OCI-LY7 (cell line): ENCODE measurements at regions not wholly inside any gene's neighbourhood (a gene's known extent, or its start where the extent isn't known, plus 50 kb on each side); places are given as distances from the start of the nearest gene placed in this dataset.
"Not testable (repeated sequence)": the region's sequence is repeated elsewhere in the genome, so short reads cannot be mapped to it uniquely, and the experiment has no call there.

Experiments used
- BruUV-seq: library from RNA; stranded (reverse); fragments of 400-500 nt; replicated peaks from 2 replicates; lab custom pipeline; 2021; lab: Mats Ljungman, UMichigan
- CTCF ChIA-PET: fragments of 300-600 bp; sonication (Branson Sonifier 250); formaldehyde crosslinking; loops from one replicate; lab custom pipeline; 2022; ENCODE audit warnings: antibody characterized with exemption; ENCODE audit not compliant: unreplicated experiment; lab: Charles Lee
- POLR2A ChIA-PET: fragments of 300-600 bp; sonication (Branson Sonifier 250); formaldehyde crosslinking; loops from one replicate; lab custom pipeline; 2022; ENCODE audit warnings: antibody characterized with exemption; lab: Charles Lee
- DNase-seq: peaks from one replicate; pipeline ENCODE4 v3.0.0-alpha.2; 2015; ENCODE audit warnings: low spot score
- H2AFZ ChIP-seq: fragments of 200-600 bp; sonication (generic), shearing (Covaris generic); 2 replicates; pipeline ENCODE4 v1.6.1; 2014; ENCODE audit warnings: mild to moderate bottlenecking, antibody characterized with exemption, low read length, moderate library complexity
- H3K27ac ChIP-seq: fragments of 200-600 bp; sonication (generic); 2 replicates; pipeline ENCODE4 v1.5.1; 2014; ENCODE audit warnings: mixed run types, low read depth, mild to moderate bottlenecking, moderate library complexity, low read length, inconsistent platforms; ENCODE audit not compliant: poor library complexity, severe bottlenecking
- H3K36me3 ChIP-seq: fragments of 200-600 bp; sonication (generic); 2 replicates; pipeline ENCODE4 v1.6.1; 2014; ENCODE audit warnings: mild to moderate bottlenecking, antibody characterized with exemption, low read length, moderate library complexity, mixed read lengths; ENCODE audit not compliant: insufficient read depth
- H3K4me1 ChIP-seq: fragments of 200-600 bp; sonication (generic); 2 replicates; pipeline ENCODE4 v1.5.1; 2014; ENCODE audit warnings: mild to moderate bottlenecking, low read length; ENCODE audit not compliant: insufficient read depth, poor library complexity, severe bottlenecking
- H3K4me2 ChIP-seq: fragments of 200-600 bp; sonication (generic); 2 replicates; pipeline ENCODE4 v1.6.1; 2014; ENCODE audit warnings: mild to moderate bottlenecking, low read length
- H3K4me3 ChIP-seq: fragments of 200-600 bp; sonication (generic); 2 replicates; pipeline ENCODE4 v1.5.1; 2014; ENCODE audit warnings: mild to moderate bottlenecking, low read depth, low read length; ENCODE audit not compliant: poor library complexity, severe bottlenecking
- H3K79me2 ChIP-seq: fragments of 200-600 bp; sonication (generic); 2 replicates; pipeline ENCODE4 v1.6.1; 2016; ENCODE audit warnings: low read depth, mild to moderate bottlenecking, low read length, moderate library complexity, mixed read lengths; ENCODE audit not compliant: insufficient read depth
- H3K9me2 ChIP-seq: fragments of 200-600 bp; sonication (generic); 2 replicates; pipeline ENCODE4 v1.6.1; 2016; ENCODE audit warnings: mild to moderate bottlenecking, low read length, mixed read lengths; ENCODE audit not compliant: insufficient read depth
- H3K9me3 ChIP-seq: fragments of 200-600 bp; sonication (generic); 2 replicates; pipeline ENCODE4 v1.6.1; 2014; ENCODE audit warnings: mild to moderate bottlenecking, mixed run types, low read length, mixed read lengths
- H4K20me1 ChIP-seq: fragments of 200-600 bp; sonication (generic); 2 replicates; pipeline ENCODE4 v1.6.1; 2014; ENCODE audit warnings: mild to moderate bottlenecking, antibody characterized with exemption, low read length, moderate library complexity, mixed read lengths; ENCODE audit not compliant: insufficient read depth
- intact Hi-C: fragments of 100-400 bp; cut with micrococcal nuclease; formaldehyde crosslinking; loops from one replicate; pipeline ENCODE4 v1.10.0; 2022; ENCODE audit not compliant: unreplicated experiment

DNA sequence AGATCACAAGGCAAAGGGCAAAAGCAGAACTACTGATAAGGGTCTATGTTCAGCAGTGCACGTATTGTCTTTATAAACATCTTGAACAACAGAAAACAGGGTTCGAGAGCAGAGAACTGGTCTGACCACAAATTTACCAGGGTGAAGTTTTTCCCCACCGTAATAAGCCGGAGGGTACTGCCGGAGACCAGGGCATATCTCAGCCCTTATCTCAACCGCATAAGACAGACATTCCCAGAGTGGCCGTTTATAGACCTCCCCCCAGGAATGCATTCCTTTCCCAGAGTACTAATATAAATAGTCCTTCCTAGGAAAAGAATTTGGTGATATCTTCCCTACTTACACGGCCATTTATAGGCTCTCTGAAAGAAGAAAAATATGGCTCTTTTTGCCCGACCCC lies 71.0 kb downstream of the UGT2B4 start:
- H3K9me2 ChIP-seq, H3K4me2 ChIP-seq, H3K4me1 ChIP-seq, H2AFZ ChIP-seq, H3K79me2 ChIP-seq, H3K9me3 ChIP-seq, CTCF ChIA-PET, H3K4me3 ChIP-seq, H4K20me1 ChIP-seq, H3K27ac ChIP-seq, POLR2A ChIA-PET, DNase-seq, BruUV-seq, intact Hi-C loops, H3K36me3 ChIP-seq: not testable (repeated sequence)
